ENCODE measurements at regions not wholly inside any gene's neighbourhood (a gene's known extent, or its start where the extent isn't known, plus 50 kb on each side); places are given as distances from the start of the nearest gene placed in this dataset.
A peak's percentile ranks its signal among the peaks of the same experiment; 100 is the strongest.
"Not testable (repeated sequence)": the region's sequence is repeated elsewhere in the genome, so short reads cannot be mapped to it uniquely, and the experiment has no call there.

DNA sequence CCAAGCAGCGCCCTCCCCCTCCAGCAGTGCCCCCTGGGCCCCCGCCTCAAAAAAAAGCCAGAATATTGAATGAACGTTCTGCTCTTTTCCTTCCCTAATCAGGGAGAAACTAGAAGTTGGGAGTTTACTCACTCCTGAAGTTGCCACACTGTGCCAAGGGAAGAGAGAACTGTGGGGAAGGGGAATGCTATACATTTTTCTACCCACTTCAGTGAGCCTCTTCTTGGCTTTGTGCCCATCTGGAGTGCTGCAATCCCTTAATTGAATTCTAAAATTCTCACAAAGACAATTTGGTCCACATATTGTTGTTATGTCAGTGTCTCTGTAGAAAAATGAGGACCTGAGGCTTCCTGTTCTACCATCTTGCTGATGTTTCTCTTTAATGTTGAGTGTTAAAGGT, 443.7 kb downstream of the DIRAS2 start:
- no peak for DNase-seq

DNA sequence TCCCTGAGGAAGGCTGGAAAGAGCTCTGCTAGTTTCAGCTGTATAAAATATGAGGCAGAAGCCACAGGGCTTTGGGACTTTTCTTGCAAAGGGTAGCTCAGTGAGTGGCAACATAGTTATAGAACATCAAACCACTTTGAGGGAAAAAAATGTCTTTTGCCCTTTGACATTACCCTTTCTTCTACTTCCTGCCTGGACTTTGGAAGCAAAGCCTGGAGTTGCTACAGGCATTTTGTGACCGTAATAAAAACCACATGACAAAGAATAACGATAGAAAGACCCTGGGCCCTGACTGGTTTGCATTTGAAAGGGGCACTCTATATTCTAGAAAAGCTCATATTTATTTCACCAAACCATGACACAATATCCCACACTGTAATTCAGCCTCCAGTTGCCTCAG, 440.9 kb downstream of the DIRAS2 start:
- no peak for DNase-seq

- no peak for DNase-seq
Measured at GRCh38 chr9:90204128-90204831, 438.3 kb downstream of the DIRAS2 start.

DNA sequence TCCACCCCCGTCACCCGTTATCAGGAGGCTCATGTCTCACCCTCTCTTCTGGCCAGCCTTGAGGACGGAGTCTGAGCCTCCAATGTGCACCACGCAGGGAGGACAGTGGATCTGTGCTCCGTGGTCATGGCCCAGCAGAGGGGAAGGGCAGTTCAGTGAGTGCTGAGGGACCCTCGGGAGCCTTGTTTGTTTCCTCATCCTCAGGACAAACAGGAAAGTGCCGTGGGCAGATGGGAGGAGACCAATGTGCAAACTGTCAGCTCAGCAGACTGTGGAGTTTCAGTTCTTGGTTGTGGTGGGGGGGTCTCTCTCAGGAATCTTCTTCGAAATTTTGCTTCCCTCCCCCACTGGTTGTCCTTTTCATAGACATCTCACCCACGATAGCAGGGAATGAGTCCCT, 429.6 kb downstream of the DIRAS2 start:
- not testable (repeated sequence) for DNase-seq

DNA sequence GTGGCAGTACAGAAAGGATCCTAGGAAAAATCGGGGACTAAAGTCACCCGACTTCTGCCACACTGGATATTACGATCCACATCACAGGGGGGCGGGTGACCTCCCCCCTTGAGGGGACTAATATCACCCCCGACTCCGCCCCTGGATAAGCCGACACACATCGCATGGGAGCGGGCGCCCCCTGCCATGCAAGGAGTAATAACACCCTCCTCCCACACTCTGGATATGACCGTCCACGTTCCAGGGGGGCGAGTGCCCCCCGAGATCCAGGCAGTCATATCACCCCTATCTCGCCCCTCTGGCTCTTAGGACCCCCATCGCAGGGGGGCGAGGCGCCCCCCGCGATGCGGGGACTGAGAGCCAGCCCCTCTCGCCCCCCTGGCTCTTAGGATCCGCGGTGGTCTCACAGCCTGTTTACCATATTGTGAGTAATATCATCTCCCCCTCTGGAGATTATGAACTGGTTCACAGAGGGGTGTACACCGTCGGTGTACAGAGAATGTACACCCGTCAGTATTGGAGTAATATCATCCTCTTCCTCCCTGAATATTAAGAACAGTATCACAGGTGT, 423.0 kb downstream of the DIRAS2 start:
- DNase-seq: peak in 1 of 4 experiments; percentile 1

- not testable (repeated sequence) for DNase-seq
Measured at GRCh38 chr9:90221899-90222298, 420.7 kb downstream of the DIRAS2 start.

DNA sequence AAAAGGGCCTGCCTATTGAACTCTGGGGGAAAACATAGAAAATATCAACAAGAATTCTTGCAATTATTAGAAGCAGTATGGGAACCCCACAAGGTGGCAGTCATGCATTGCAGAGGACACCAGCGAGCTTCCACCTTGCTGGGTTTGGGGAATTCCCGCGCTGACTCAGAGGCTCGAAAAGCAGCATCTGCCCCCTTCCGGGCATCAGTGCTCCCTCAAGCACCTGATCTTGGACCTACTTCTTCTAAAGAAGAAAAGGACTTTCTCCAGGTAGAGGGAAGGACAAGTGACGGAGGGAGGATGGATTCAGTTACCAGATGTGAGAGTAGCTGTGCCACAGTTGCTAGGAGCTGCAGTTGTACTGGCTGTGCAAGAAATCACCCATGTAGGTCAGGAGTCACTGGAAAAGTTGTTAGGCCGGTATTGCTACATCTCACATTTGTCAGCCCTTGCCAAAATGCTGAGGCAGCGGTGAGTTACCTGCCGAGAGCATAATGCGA, 415.7 kb downstream of the DIRAS2 start:
- DNase-seq: peak in 3 of 4 experiments; percentile 4 to 11 (median 6)

DNA sequence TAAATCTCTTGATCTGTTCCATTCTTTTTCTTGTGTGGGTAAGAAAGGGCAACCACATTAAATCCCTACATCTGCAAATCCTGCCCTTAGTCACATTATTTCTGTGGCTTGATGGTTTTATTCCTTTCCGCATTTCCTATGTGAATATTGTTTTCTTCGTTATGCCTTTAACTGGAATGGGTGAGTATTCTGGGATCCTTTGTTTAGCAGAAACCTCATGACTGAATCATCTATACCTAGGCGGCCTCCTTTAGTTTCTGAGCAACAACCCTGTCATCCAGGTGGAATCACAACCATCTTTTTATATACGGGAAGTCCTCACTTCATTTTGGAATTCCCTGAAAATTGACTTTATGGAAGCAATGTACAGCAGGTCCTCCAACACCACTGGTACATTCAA, 409.5 kb downstream of the DIRAS2 start:
- DNase-seq: not testable (repeated sequence)

GRCh38 chr9:90240541-90240940, 402.1 kb downstream of the DIRAS2 start:
- DNase-seq: no peak

- no peak for DNase-seq
Measured at GRCh38 chr9:90245661-90246060, 397.0 kb downstream of the DIRAS2 start.

- DNase-seq: no peak
Measured at GRCh38 chr9:90249094-90249493, 393.5 kb downstream of the DIRAS2 start.

GRCh38 chr9:90251316-90251715, 391.3 kb downstream of the DIRAS2 start:
- DNase-seq: no peak

GRCh38 chr9:90256345-90256744, 386.3 kb downstream of the DIRAS2 start:
- DNase-seq: no peak

GRCh38 chr9:90259311-90260246, 383.0 kb downstream of the DIRAS2 start:
- DNase-seq: no peak

GRCh38 chr9:90261698-90262097, 380.9 kb downstream of the DIRAS2 start:
- DNase-seq: no peak

GRCh38 chr9:90268613-90269012, 374.0 kb downstream of the DIRAS2 start:
- DNase-seq: no peak

GRCh38 chr9:90271707-90272106, 370.9 kb downstream of the DIRAS2 start:
- no peak for DNase-seq

DNA sequence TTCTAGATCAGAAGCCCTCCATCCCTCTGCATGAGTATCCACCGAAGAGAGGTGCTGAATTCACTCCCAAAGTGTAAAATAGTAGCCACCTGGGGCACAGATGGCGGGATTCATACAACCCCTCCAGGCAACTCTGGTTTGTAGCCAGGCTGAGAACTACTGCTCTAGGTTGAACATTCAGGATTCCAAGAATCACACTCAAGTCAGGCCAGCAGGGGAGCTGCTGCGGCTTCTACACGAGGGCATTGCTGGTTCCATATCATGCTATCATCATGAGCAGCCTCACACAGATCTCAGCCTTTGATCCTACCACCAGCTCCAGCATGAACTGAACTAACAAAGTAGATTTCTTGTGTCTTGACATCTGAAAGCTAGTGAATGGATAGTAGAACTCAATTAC, 367.9 kb downstream of the DIRAS2 start:
- no peak for DNase-seq

- no peak for DNase-seq
Measured at GRCh38 chr9:90285946-90286345, 356.7 kb downstream of the DIRAS2 start.

DNA sequence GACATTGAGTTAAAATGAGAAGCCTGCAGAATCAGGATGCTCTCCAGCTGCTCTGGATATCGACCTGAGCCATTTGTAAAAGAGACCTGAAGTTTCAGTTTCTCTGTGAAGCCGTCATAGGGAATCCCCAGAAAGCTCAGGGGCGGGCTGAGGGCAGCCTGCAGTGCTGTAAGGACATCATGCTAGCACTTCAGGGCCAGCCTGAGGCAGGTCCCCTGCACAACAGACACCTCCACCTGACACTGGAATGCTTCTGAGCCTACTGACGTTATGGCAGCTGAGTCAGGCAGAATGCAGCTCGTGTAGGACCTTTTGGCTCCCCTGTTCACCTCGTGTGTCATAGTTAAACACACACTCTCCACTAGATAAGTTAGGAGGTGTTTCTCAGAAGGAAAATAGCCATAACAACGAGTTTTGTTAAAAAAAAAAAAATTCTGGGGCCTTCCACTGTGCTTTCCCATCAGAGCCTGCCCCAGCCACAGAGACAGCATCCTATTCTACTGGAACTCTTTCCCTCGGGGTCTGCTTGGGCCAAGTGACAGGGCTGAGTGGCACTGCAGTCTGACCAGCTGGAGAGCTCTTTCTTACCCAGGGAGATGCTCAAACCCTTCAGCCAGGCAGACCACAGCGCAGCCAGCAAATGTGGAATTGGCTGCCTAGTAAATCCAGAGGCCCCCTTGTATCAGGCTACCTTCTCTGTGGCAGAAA, 354.9 kb downstream of the DIRAS2 start:
- DNase-seq: no peak

- DNase-seq: no peak
Measured at GRCh38 chr9:90288275-90288639, 354.4 kb downstream of the DIRAS2 start.

DNA sequence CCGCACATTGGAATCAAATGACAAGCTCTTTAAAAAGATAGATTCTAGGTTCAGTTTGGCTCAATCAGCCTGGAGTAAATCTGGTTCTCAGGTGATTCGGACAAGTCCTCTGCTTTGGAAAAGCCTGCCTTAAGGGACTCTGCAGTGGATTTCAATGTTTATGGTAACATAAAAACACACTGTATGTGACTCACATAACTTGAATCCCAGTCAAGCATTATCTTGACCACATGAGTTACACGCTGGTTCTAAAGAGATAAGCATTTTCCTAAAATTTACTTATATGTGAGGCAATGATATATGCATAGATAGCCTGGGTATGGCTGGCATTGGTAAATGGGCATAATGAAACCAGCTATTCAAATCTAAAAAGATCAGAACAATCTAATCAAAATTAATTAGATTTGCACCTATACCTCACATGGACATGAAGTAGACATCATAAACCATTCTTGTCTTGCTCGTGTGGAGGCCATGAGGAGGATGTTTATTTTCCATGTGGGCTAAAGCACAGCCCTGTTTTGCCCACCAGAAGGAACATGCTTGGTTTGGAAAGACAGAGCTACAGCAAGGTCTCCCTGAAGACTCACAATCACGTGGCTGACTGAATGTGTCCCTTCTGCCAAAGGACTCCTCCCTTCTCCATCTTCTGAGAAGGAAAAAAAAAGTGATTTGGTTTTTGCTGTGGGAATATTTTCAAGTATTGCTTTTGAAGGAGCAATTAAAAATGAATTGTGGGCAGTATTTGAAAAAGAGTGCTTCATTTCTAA, 351.7 kb downstream of the DIRAS2 start:
- DNase-seq: no peak
